ENCODE measurements at regions not wholly inside any gene's neighbourhood (a gene's known extent, or its start where the extent isn't known, plus 50 kb on each side); places are given as distances from the start of the nearest gene placed in this dataset.

DNA sequence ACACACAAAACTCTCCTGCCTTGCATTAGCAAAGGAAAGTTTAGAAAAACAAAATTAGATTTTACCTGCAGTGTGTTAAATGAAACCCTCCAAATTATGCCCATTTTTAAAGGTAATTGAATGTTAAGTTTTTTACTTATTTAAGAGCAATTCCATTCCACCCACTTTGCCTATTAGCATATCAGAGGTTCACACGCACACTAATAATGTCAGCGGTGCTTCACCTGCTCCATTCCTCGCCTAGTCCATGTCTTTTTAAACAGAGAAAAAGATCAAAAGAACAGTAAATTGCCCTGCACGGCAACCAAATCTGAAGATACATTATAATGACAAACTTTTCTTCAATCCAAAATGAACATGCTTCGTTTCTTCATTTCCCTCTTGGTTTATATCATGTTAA lies 97.3 kb upstream of the LRRN1 start:
- no peaks in the 10 kb centered on the region for H3K27me3 Mint-ChIP-seq
- no peaks in the 10 kb centered on the region for H3K4me1 Mint-ChIP-seq
- H3K9me3 Mint-ChIP-seq = no peaks in the 10 kb centered on the region
- H3K27ac Mint-ChIP-seq = no peak overlapping the region
- DNase-seq = no peak
- no peak overlapping the region for H3K4me3 Mint-ChIP-seq
- no peaks in the 10 kb centered on the region for H3K36me3 Mint-ChIP-seq

DNA sequence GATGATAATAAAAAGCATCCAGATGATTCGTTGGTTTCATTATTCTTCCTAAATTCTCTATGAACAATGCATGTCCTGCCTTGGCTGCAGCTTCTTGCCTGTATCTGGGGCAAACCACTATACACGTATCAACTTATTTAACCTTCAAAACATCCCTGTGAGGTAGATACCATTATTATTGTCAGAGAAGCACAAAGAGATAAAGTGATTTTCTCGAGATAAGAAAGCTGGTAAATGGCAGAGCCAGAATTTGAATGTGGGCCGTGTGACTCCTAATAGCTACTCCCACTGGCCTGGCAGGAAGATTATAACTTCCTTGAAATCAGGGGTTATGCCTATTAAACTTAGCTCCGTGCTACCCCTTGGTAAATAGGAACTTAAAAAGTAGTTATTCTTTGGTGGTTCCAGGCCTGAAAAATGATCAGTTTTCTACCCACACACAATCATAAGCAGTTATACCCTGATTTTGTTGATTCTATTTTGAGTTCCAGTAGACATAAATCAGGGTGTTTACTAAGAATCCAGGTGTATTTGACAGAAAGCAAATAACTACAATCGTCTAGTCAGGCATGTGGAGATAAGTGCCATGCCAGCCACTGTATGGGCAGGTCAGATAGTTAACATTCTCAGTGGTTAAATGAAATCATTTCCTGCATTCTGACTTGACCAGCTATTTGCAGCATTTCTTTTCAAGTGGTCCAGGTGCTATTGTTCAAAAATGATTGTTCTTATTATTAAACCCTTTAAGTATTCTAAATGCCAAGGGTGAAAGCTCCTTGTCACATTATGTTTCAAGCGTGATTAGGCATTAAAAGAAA lies 99.2 kb upstream of the LRRN1 start:
- H3K36me3 Mint-ChIP-seq = no peaks in the 10 kb centered on the region
- no peak overlapping the region for H3K27ac Mint-ChIP-seq
- no peak for DNase-seq
- H3K9me3 Mint-ChIP-seq = no peaks in the 10 kb centered on the region
- H3K27me3 Mint-ChIP-seq = no peaks in the 10 kb centered on the region
- H3K4me1 Mint-ChIP-seq = no peaks in the 10 kb centered on the region
- H3K4me3 Mint-ChIP-seq = no peak overlapping the region

- no peaks in the 10 kb centered on the region for H3K36me3 Mint-ChIP-seq
- H3K4me1 Mint-ChIP-seq = no peaks in the 10 kb centered on the region
- DNase-seq = no peak
- H3K4me3 Mint-ChIP-seq = no peak overlapping the region
- no peak overlapping the region for H3K27ac Mint-ChIP-seq
- H3K9me3 Mint-ChIP-seq = no peaks in the 10 kb centered on the region
- H3K27me3 Mint-ChIP-seq = no peaks in the 10 kb centered on the region
These were observed 99.8 kb upstream of the LRRN1 start for GRCh38 chr3:3699407-3699806.

DNA sequence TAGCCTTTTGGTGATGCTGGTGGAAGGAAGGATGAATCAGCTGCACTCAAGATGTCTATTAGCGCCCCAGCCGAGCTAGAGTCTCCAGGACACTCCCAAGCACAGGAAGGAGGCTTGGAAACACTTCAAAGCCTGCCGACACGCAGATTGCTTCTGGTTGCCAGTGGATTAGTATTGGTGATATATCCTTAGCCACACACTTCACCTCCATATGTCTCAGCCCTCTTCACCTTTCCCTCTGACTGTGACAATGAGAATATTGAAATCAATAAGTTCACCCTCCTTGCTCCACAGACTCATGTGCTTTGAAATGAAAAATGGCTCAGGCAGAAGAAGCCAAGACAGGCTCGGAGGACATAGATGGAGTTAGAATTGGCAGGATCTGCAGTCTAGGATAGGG lies 102.9 kb upstream of the LRRN1 start:
- Mint-ChIP-seq H3K27me3 (no peaks in the 10 kb centered on the region), H3K27ac (no peak overlapping the region), H3K4me3 (no peak overlapping the region), H3K4me1 (no peaks in the 10 kb centered on the region), H3K9me3 (no peaks in the 10 kb centered on the region), H3K36me3 (no peaks in the 10 kb centered on the region)
- no peak for DNase-seq

GRCh38 chr3:3693593-3693992 lies 105.6 kb upstream of the LRRN1 start:
- Mint-ChIP-seq H3K9me3 (no peaks in the 10 kb centered on the region), H3K36me3 (no peaks in the 10 kb centered on the region), H3K27me3 (no peaks in the 10 kb centered on the region), H3K4me3 (no peak overlapping the region), H3K27ac (no peak overlapping the region), H3K4me1 (no peaks in the 10 kb centered on the region)
- no peak for DNase-seq

- Mint-ChIP-seq H3K4me1 (no peaks in the 10 kb centered on the region), H3K9me3 (peaks cover 2% of the 10 kb centered on the region), H3K27ac (no peak overlapping the region), H3K27me3 (no peaks in the 10 kb centered on the region), H3K36me3 (no peaks in the 10 kb centered on the region), H3K4me3 (no peak overlapping the region)
- no peak for DNase-seq
These were observed 109.4 kb upstream of the LRRN1 start for GRCh38 chr3:3689601-3690375.

GRCh38 chr3:3686907-3687648 lies 112.2 kb upstream of the LRRN1 start:
- Mint-ChIP-seq H3K27ac (no peak overlapping the region), H3K36me3 (no peaks in the 10 kb centered on the region), H3K27me3 (no peaks in the 10 kb centered on the region), H3K9me3 (peaks cover 2% of the 10 kb centered on the region), H3K4me3 (no peak overlapping the region), H3K4me1 (no peaks in the 10 kb centered on the region)
- DNase-seq = no peak

DNA sequence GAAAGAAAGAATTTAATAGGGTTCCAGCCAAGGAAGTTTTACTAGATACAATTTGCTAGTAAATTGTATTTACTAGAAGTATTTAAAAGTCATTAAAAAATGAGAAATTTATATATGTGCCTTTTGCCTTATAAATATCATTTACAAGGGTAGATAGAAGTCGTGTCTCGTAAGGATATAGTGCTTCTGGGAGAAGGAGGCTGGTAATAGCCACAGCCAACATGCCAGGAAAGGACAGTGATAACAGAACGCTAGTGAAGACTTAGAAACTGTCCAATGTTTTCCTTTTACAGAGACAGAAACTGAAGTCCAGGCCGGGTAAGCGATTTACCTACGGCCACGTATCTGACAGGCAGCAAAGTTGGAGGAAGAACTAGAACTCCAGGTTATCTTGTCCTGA lies 113.5 kb upstream of the LRRN1 start:
- H3K27ac Mint-ChIP-seq = no peak overlapping the region
- no peak for DNase-seq
- no peaks in the 10 kb centered on the region for H3K36me3 Mint-ChIP-seq
- no peaks in the 10 kb centered on the region for H3K4me1 Mint-ChIP-seq
- H3K27me3 Mint-ChIP-seq = no peaks in the 10 kb centered on the region
- peaks cover 2% of the 10 kb centered on the region for H3K9me3 Mint-ChIP-seq
- H3K4me3 Mint-ChIP-seq = no peak overlapping the region

- no peaks in the 10 kb centered on the region for H3K4me1 Mint-ChIP-seq
- no peaks in the 10 kb centered on the region for H3K36me3 Mint-ChIP-seq
- no peak for DNase-seq
- H3K27me3 Mint-ChIP-seq = no peaks in the 10 kb centered on the region
- H3K9me3 Mint-ChIP-seq = peaks cover under 1% of the 10 kb centered on the region
- H3K27ac Mint-ChIP-seq = no peak overlapping the region
- no peak overlapping the region for H3K4me3 Mint-ChIP-seq
These were observed 116.0 kb upstream of the LRRN1 start for GRCh38 chr3:3683261-3683660.

DNA sequence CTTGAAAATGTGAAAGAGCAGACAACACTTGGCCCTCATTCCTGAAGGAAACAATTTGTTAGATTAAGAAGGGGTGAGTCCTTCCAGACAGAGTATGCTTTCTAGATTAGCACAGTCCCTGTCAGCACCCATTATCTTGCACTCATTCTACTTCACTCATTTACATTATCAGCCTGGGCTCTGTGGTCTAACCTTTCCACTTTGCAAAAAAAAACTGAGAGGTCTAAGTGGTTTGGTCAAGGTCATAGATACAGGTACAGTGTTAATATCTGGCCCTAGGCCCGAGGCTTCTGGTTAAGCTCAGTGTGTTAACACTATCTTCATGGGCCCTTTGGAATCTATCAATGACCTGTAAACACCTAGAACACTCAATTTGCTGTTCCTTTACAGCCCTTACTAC lies 123.4 kb upstream of the LRRN1 start:
- H3K27ac Mint-ChIP-seq = no peak overlapping the region
- no peaks in the 10 kb centered on the region for H3K27me3 Mint-ChIP-seq
- peaks cover 1% of the 10 kb centered on the region for H3K36me3 Mint-ChIP-seq

DNA sequence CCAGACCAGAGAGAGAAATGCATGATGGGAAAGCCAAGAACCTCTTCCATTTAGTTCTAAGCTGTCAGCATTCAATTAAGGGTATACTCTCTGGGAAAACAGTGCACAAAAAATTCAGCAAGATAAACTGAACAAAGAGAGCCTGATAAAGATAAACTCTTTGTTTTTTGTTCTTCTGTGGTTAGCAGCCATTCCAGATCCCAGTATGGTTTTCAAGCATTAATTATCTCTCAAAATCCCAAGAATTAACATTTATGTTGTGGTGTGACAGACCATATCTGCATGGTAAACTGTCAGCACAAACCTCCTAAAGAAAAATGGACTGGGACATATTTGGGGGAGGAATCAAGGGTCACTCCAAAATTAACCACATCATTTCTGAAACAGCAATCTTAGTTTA lies 124.0 kb upstream of the LRRN1 start:
- DNase-seq = no peak
- Mint-ChIP-seq H3K27me3 (no peaks in the 10 kb centered on the region), H3K4me1 (no peaks in the 10 kb centered on the region), H3K36me3 (peaks cover 1% of the 10 kb centered on the region), H3K27ac (no peak overlapping the region), H3K9me3 (no peaks in the 10 kb centered on the region), H3K4me3 (no peak overlapping the region)

More for the DNA sequence above, 123.4 kb upstream of the LRRN1 start:
- no peaks in the 10 kb centered on the region for H3K9me3 Mint-ChIP-seq
- no peak for DNase-seq
- no peak overlapping the region for H3K4me3 Mint-ChIP-seq
- no peaks in the 10 kb centered on the region for H3K4me1 Mint-ChIP-seq

DNA sequence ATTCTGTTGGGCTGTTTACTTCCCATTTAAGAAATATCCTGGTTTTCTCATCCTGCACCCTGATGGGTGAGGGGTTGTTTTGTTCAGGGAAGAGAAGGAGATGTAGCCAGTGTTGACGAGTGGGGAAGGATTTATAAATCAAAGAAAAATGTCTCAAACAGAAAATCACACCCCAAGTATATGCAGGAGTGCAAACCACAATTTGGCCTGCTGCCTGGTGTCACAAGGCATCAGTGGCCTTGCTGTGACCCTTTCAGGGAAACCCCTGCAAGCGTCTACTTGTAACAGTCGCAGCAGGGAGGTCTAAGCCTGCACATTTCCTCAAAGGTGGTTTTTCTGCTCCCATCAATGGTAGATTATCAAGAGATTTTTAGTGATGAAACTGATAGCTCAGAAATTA lies 132.6 kb upstream of the LRRN1 start:
- H3K4me1 Mint-ChIP-seq = peaks cover 13% of the 10 kb centered on the region
- peaks cover 4% of the 10 kb centered on the region for H3K9me3 Mint-ChIP-seq
- H3K27me3 Mint-ChIP-seq = no peaks in the 10 kb centered on the region
- peak; percentile 32 for DNase-seq
- H3K27ac Mint-ChIP-seq = no peak overlapping the region
- H3K36me3 Mint-ChIP-seq = no peaks in the 10 kb centered on the region
- H3K4me3 Mint-ChIP-seq = no peak overlapping the region

DNA sequence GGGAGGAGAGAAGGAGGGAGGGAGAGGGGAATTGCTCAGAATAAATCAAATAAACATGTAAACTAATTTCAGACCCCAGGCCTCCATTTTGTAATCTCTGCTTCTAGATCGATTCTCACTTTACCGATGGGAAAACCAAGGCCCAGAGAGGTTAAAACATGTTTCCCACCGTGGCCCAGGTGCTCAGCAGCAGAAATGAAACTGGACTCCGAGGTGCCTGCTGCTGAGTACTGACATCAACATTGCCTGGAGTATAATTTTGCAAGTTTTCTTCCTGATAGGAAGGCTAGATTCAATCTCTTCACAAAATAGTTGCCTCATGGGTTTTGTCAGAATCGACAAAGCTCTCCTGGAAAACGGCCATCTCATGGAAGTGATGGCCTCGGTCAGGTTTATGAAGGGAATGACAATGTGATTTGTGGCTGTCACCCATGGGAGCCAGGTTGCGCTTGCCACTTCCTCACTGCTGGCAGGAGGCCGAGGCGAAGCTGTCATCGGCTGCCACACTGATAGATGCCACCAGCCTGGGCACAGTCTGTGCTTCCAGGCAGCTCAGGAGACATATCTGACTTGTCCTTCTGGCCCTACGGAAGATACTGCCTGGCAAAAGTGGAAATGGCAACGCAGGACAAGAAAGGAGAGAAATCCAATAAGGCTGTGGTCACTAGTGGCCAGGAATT lies 133.1 kb upstream of the LRRN1 start:
- DNase-seq = no peak
- no peaks in the 10 kb centered on the region for H3K36me3 Mint-ChIP-seq
- peaks cover 13% of the 10 kb centered on the region for H3K4me1 Mint-ChIP-seq
- peaks cover 4% of the 10 kb centered on the region for H3K9me3 Mint-ChIP-seq
- no peaks in the 10 kb centered on the region for H3K27me3 Mint-ChIP-seq
- no peak overlapping the region for H3K4me3 Mint-ChIP-seq
- H3K27ac Mint-ChIP-seq = no peak overlapping the region

GRCh38 chr3:3665546-3665945 lies 133.7 kb upstream of the LRRN1 start:
- peaks cover 4% of the 10 kb centered on the region for H3K9me3 Mint-ChIP-seq

DNA sequence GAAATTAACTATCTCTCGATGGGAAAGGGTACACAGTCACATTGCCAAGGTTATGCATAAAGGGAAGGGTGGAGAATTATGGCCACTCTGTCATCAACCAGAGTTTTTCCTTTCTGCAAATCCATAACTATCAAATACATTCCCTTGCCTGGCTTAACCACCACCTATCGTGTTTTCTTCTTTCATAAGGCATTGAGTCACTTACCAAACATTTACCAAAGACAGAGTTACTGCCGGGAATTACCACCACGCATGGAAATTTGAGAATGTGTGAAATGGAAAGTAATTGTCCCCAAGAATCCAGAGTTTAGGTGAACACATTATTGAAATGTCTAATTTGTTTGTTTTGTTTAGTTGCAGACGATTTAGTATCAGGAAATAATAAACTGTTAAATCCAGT lies 134.3 kb upstream of the LRRN1 start:
- Mint-ChIP-seq H3K27me3 (no peaks in the 10 kb centered on the region), H3K4me1 (peaks cover 13% of the 10 kb centered on the region), H3K4me3 (no peak overlapping the region), H3K36me3 (no peaks in the 10 kb centered on the region), H3K27ac (no peak overlapping the region), H3K9me3 (peaks cover 4% of the 10 kb centered on the region)
- DNase-seq = no peak

More at GRCh38 chr3:3665546-3665945, 133.7 kb upstream of the LRRN1 start:
- no peak overlapping the region for H3K4me3 Mint-ChIP-seq
- H3K4me1 Mint-ChIP-seq = peaks cover 13% of the 10 kb centered on the region
- H3K27ac Mint-ChIP-seq = no peak overlapping the region
- no peaks in the 10 kb centered on the region for H3K27me3 Mint-ChIP-seq
- DNase-seq = no peak
- no peaks in the 10 kb centered on the region for H3K36me3 Mint-ChIP-seq
